ENCODE measurements at regions not wholly inside any gene's neighbourhood (a gene's known extent, or its start where the extent isn't known, plus 50 kb on each side); places are given as distances from the start of the nearest gene placed in this dataset.

DNA sequence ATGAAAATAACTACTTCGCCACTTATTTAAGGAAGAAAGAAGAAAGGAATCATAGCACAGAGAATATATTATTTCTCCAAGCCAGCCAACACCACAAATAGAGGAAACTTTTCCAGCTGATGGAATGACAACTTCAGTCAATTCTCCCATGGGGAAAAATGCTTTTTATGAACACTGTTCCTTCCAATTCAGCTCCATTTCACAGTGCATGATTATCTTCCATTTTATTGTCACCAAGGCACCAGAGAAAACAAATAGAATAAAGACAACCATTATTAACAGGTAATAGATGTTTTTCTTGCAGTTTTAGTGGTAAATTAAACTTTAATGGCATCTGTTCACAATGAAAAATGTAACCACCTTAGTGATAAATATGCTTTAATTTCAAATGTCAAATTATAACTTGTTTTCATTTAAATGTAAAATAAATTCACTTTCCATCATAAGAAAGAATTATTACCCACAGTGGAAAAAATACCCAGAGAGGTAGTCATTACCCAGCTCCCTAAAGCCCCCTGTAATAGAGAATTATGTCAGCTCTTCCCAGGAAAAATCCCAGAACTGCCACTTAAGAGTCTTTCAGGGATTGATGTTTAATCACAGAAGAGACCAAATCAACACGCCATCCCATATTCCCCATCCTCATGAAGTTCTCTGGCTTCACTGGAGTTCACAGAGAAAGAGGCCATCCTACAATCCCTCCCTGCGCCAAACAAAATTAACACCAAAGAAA is 828.3 kb upstream of the TMEM132C start:
- Histone ChIP-seq H3K27me3 (ENCODE audit: control insufficient read depth, insufficient read depth, low read length) (no peaks in the 10 kb centered on the region), H3K4me3 (ENCODE audit: low read depth, low read length) (no peak overlapping the region), H3K36me3 (ENCODE audit: control insufficient read depth, insufficient read depth, low read length) (no peaks in the 10 kb centered on the region)
- TF ChIP-seq CTCF (IDR thresholded peaks at IDR 0.05; ENCODE audit: insufficient read depth, low read length, poor library complexity, severe bottlenecking) = no peak
- no peak for DNase-seq (ENCODE audit: low read depth)

GRCh38 chr12:127445581-127446139 is 821.3 kb upstream of the TMEM132C start:
- DNase-seq (ENCODE audit: low read depth) = no peak
- Histone ChIP-seq H3K4me3 (ENCODE audit: low read depth, low read length) (no peak overlapping the region), H3K27me3 (ENCODE audit: control insufficient read depth, insufficient read depth, low read length) (no peaks in the 10 kb centered on the region), H3K36me3 (ENCODE audit: control insufficient read depth, insufficient read depth, low read length) (no peaks in the 10 kb centered on the region)
- no peak for TF ChIP-seq CTCF (IDR thresholded peaks at IDR 0.05; ENCODE audit: insufficient read depth, low read length, poor library complexity, severe bottlenecking)

GRCh38 chr12:127448906-127449305 is 818.1 kb upstream of the TMEM132C start:
- no peaks in the 10 kb centered on the region for H3K36me3 ChIP-seq (ENCODE audit: control insufficient read depth, insufficient read depth, low read length)
- H3K27me3 ChIP-seq (ENCODE audit: control insufficient read depth, insufficient read depth, low read length) = peaks cover under 1% of the 10 kb centered on the region
- H3K4me3 ChIP-seq (ENCODE audit: low read depth, low read length) = no peak overlapping the region
- no peak for TF ChIP-seq CTCF (IDR thresholded peaks at IDR 0.05; ENCODE audit: insufficient read depth, low read length, poor library complexity, severe bottlenecking)
- DNase-seq (ENCODE audit: low read depth) = no peak

DNA sequence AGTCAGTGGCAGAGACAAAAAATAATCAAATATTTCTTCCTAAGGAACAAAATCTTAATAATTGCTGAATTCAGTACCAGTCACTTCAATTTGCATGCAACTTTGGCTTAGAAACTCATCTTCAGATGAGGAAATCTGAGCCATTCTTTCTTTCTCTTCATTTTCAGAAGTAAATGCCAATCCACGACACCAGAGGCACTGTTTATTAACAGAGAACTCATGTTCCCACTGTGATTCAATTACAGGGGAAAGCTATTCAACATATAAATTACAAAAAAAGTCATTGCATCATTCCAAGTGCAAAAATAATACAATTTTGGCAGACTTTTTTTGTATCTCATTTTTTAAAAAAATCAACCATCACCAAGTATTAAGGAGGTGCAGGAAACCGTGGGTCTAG is 816.1 kb upstream of the TMEM132C start:
- DNase-seq (ENCODE audit: low read depth) = no peak
- no peaks in the 10 kb centered on the region for H3K36me3 ChIP-seq (ENCODE audit: control insufficient read depth, insufficient read depth, low read length)
- no peak overlapping the region for H3K4me3 ChIP-seq (ENCODE audit: low read depth, low read length)
- TF ChIP-seq CTCF (IDR thresholded peaks at IDR 0.05; ENCODE audit: insufficient read depth, low read length, poor library complexity, severe bottlenecking) = no peak
- peaks cover 13% of the 10 kb centered on the region for H3K27me3 ChIP-seq (ENCODE audit: control insufficient read depth, insufficient read depth, low read length)

DNA sequence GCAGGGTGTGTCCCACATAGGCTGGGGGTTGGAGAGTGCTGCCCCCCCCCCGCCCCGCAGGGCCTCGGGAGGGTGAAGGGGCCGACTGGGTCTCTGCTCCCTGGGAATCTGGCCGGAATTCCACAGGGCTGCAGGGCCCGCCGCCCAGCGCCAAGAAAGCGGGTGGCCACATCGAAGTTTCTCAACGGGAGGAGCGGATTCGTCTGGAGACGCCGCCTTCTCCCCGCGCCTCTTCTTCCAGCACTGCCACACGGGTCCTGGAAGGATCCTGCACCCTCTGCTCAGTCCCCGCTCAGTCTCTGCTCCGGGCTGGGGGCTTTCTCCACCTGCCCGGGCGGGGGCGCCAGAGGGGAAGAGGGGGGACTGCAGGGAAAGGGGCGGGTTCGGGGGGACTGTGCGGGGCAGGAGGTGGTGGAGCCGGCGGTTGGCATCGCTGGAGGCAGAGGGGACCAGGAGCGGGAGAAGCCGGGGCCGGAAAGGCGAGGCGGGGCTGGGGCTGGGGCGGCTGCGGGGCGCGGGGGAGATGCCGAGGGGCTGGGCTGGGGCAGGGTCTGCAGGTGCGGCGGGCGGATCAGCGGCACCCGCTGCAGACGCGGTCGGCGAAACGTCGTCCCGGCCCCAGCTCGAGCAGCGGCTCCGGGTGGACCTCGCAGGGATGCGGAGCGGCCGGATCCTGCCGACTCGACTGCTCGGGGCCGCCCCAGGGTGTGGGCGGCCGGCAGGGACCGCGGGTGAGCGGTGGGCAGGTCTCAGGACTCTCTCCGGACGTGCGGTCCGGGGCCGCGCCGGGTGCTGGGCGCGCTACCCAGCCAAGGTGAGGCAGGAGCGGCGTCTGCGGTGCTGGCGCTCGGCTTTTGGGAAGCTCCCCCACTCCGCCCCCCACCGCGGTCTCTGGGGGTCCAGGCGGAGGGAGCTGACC is 811.4 kb upstream of the TMEM132C start:
- H3K36me3 ChIP-seq (ENCODE audit: control insufficient read depth, insufficient read depth, low read length) = no peaks in the 10 kb centered on the region
- peak; percentile 38 for TF ChIP-seq CTCF (IDR thresholded peaks at IDR 0.05; ENCODE audit: insufficient read depth, low read length, poor library complexity, severe bottlenecking)
- peaks cover 22% of the 10 kb centered on the region for H3K27me3 ChIP-seq (ENCODE audit: control insufficient read depth, insufficient read depth, low read length)
- no peak for DNase-seq (ENCODE audit: low read depth)
- H3K4me3 ChIP-seq (ENCODE audit: low read depth, low read length) = no peak overlapping the region
